ENCODE measurements at regions not wholly inside any gene's neighbourhood (a gene's known extent, or its start where the extent isn't known, plus 50 kb on each side); places are given as distances from the start of the nearest gene placed in this dataset.

DNA sequence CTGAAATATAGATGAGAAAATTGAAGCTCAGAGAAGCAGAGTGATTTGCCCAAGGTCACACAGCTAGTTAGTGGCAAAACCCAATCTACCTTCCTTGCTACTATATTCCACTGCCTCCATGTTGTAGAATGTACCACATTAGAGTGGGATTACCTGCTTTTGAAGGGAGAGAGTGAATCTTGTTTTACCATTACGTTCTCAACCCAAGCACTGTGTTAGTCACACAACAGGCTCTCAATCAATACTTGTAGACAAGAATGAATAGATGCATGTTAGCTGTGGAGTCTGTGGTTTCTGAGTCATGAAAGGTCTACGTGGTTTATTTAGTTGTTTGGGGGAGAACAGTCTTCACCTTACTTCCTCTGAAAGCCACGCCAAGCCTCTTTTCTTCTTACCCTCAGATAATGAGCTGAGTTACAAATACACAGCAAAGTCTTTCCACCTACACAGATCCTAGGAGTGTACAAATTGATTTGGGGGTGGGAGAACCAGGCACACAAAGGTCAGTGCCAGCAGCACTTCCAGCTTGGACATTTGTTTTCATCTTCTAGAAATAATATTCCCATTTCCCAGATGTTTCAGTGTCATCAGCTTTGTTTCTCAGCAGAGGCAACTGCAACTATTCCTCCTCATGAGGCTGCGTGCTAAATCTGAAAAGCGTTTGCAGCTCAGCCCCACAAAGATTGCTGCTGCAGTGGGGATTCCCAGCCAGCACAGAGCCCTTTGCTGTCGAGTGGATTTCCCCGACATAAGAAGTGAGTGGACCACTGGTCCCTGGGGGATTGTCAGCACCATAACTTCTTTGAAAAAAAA, 71.5 kb upstream of the ADO start:
- TF ChIP-seq, protein P1, sequence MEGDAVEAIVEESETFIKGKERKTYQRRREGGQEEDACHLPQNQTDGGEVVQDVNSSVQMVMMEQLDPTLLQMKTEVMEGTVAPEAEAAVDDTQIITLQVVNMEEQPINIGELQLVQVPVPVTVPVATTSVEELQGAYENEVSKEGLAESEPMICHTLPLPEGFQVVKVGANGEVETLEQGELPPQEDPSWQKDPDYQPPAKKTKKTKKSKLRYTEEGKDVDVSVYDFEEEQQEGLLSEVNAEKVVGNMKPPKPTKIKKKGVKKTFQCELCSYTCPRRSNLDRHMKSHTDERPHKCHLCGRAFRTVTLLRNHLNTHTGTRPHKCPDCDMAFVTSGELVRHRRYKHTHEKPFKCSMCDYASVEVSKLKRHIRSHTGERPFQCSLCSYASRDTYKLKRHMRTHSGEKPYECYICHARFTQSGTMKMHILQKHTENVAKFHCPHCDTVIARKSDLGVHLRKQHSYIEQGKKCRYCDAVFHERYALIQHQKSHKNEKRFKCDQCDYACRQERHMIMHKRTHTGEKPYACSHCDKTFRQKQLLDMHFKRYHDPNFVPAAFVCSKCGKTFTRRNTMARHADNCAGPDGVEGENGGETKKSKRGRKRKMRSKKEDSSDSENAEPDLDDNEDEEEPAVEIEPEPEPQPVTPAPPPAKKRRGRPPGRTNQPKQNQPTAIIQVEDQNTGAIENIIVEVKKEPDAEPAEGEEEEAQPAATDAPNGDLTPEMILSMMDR (IDR thresholded peaks at IDR 0.05; ENCODE audit: low read length) = no peak
- no peak for TF ChIP-seq EZH2 (IDR thresholded peaks at IDR 0.05; ENCODE audit: borderline replicate concordance, low read length)
- Histone ChIP-seq H3K4me3 (ENCODE audit: low read depth, low read length, poor library complexity, severe bottlenecking) (no peak overlapping the region), H3K9ac (ENCODE audit: low read length) (no peak overlapping the region), H3K9me2 (ENCODE audit: low read depth, low read length) (no peaks in the 10 kb centered on the region), H3K27ac (ENCODE audit: low read depth, low read length, poor library complexity, severe bottlenecking) (no peak overlapping the region), H3K27me3 (ENCODE audit: insufficient read depth, low read length) (no peaks in the 10 kb centered on the region), H4K20me1 (ENCODE audit: insufficient read depth, low read length) (no peaks in the 10 kb centered on the region), H3K79me2 (ENCODE audit: insufficient read depth, low read length) (no peaks in the 10 kb centered on the region), H3K4me2 (ENCODE audit: low read length) (no peak overlapping the region), H3K4me1 (ENCODE audit: insufficient read depth, low read length, severe bottlenecking) (no peaks in the 10 kb centered on the region), H2AFZ (ENCODE audit: low read length) (no peak overlapping the region), H3K36me3 (ENCODE audit: insufficient read depth, low read length) (no peaks in the 10 kb centered on the region), H3F3A (ENCODE audit: insufficient read depth, low read length) (no peaks in the 10 kb centered on the region), H3K9me3 (ENCODE audit: low read length) (no peaks in the 10 kb centered on the region)

DNA sequence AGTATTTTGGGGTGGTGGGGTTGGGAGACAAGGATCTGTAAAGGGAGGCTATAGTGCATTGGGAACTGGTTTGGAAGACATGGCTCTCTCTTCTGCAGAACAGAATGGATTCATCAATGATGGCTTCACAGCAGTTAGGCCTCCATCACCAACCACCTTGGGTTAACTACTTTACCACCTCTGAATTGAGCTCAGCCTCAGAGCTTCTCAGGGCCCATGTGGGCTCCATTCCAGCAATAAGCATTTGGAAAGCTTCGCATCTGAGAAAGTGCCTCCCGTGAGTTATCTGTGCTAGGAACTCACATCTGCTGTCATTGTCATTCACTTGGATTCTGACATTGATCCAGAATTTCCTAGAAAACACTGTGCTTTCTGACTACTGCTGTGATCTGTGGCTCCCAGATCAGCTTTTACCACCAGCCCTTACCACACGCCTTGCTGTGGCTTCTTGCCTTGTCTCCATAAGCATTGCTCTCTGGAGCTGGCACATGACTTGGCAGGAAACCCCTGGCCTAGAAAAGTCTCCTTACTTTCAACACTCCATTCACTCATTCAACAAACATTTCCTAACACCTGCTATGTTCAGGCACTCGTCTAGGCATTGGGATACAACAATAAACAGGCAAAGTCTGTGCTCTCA, 70.7 kb upstream of the ADO start:
- H3K27ac ChIP-seq (ENCODE audit: low read depth, low read length, poor library complexity, severe bottlenecking) = no peak overlapping the region

DNA sequence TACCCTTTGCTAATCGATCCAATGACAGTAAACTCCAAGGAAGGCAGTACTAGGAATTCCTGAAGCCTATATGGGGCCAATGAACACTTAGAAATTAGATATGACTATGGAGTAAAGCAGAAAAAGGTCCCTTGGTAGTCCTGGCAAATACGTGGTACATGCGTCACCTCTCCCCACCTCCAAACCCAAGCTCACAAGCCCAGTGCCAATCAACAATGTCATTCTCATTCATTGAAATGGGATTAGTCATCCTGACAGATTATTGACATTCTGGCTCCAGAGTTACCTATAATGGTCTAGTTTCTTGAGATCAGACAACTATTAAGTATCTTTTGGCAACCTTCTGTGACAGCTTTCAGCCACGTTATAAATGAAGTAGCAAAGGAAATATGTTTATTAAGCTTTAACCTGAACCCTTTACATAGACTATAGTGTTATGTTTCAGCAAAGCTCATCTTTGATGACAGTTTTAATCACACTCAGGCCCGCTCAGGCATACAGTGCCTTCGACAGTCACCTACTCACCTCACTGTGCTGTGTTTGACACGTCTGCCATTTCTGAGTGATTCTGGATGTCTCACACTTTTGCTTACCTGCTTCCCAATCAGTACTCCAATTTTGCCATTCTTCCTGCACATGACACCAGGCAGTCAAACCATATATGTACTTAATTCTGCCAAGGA, 69.6 kb upstream of the ADO start:
- Histone ChIP-seq H3K4me2 (ENCODE audit: low read length) (no peak overlapping the region), H3K27me3 (ENCODE audit: insufficient read depth, low read length) (no peaks in the 10 kb centered on the region), H3F3A (ENCODE audit: insufficient read depth, low read length) (no peaks in the 10 kb centered on the region), H2AFZ (ENCODE audit: low read length) (no peak overlapping the region), H3K36me3 (ENCODE audit: insufficient read depth, low read length) (no peaks in the 10 kb centered on the region), H3K9ac (ENCODE audit: low read length) (no peak overlapping the region), H3K79me2 (ENCODE audit: insufficient read depth, low read length) (no peaks in the 10 kb centered on the region), H3K4me3 (ENCODE audit: low read depth, low read length, poor library complexity, severe bottlenecking) (no peak overlapping the region), H3K9me3 (ENCODE audit: low read length) (no peaks in the 10 kb centered on the region), H3K9me2 (ENCODE audit: low read depth, low read length) (no peaks in the 10 kb centered on the region), H4K20me1 (ENCODE audit: insufficient read depth, low read length) (no peaks in the 10 kb centered on the region), H3K4me1 (ENCODE audit: insufficient read depth, low read length, severe bottlenecking) (no peaks in the 10 kb centered on the region), H3K27ac (ENCODE audit: low read depth, low read length, poor library complexity, severe bottlenecking) (no peak overlapping the region)
- no peak for TF ChIP-seq EZH2 (IDR thresholded peaks at IDR 0.05; ENCODE audit: borderline replicate concordance, low read length)
- TF ChIP-seq, protein P1 (IDR thresholded peaks at IDR 0.05; ENCODE audit: low read length) = no peak

More for the DNA sequence above, 70.7 kb upstream of the ADO start:
- no peaks in the 10 kb centered on the region for H3K27me3 ChIP-seq (ENCODE audit: insufficient read depth, low read length)
- no peaks in the 10 kb centered on the region for H3F3A ChIP-seq (ENCODE audit: insufficient read depth, low read length)
- no peak overlapping the region for H2AFZ ChIP-seq (ENCODE audit: low read length)
- H3K79me2 ChIP-seq (ENCODE audit: insufficient read depth, low read length) = no peaks in the 10 kb centered on the region
- H3K9me2 ChIP-seq (ENCODE audit: low read depth, low read length) = no peaks in the 10 kb centered on the region
- H4K20me1 ChIP-seq (ENCODE audit: insufficient read depth, low read length) = no peaks in the 10 kb centered on the region
- no peaks in the 10 kb centered on the region for H3K4me1 ChIP-seq (ENCODE audit: insufficient read depth, low read length, severe bottlenecking)
- no peaks in the 10 kb centered on the region for H3K9me3 ChIP-seq (ENCODE audit: low read length)
- TF ChIP-seq, protein P1 (IDR thresholded peaks at IDR 0.05; ENCODE audit: low read length) = no peak
- no peak for TF ChIP-seq EZH2 (IDR thresholded peaks at IDR 0.05; ENCODE audit: borderline replicate concordance, low read length)
- H3K4me2 ChIP-seq (ENCODE audit: low read length) = no peak overlapping the region
- no peak overlapping the region for H3K9ac ChIP-seq (ENCODE audit: low read length)
- H3K36me3 ChIP-seq (ENCODE audit: insufficient read depth, low read length) = no peaks in the 10 kb centered on the region
- no peak overlapping the region for H3K4me3 ChIP-seq (ENCODE audit: low read depth, low read length, poor library complexity, severe bottlenecking)

All from OCI-LY1 (cell line).